ENCODE measurements at regions not wholly inside any gene's neighbourhood (a gene's known extent, or its start where the extent isn't known, plus 50 kb on each side); places are given as distances from the start of the nearest gene placed in this dataset.
"Not testable (repeated sequence)": the region's sequence is repeated elsewhere in the genome, so short reads cannot be mapped to it uniquely, and the experiment has no call there.

GRCh38 chr16:79401157-79401556 is 199.4 kb downstream of the MAF start:
- Mint-ChIP-seq H3K4me3 (no peak overlapping the region), H3K27me3 (ENCODE audit: low read depth) (no peaks in the 10 kb centered on the region), H3K4me1 (ENCODE audit: low read depth) (no peaks in the 10 kb centered on the region), H3K9me3 (no peaks in the 10 kb centered on the region), H3K36me3 (ENCODE audit: insufficient read depth) (no peaks in the 10 kb centered on the region)
- no peak for DNase-seq
- no peak for ATAC-seq

DNA sequence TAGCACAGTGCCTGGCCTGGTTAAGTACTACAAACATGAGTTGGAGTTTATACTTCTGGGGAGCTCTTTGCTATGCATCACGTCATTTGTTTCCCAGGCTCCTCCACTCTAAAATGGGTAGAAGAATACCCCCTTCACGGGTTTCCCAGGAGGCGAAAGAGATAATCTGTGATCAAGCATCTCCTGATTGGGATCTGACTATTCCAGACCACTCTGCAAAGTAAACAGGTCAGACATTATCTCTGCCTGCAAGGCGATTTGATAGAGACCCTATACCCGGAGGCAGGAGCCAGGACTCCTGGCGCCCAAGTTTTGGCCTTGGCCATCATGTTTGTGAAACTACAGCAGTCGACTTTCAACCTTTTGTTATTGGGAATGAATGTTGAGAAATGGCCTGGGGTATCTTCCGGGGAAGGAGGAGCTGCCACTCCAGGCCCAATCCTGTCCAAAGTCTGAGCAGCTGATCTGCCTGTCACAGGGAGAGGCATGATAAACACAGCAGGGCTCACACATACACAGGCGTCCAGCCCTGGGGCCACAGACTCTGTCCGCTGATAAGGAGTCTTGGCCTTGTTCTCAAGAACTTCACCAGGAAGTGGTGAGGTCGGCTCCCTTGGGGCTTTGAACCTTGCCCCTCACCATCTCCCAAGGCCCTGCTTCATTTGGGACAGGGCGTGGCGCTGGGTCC is 199.9 kb downstream of the MAF start:
- Mint-ChIP-seq H3K4me3 (no peak overlapping the region), H3K4me1 (ENCODE audit: low read depth) (no peaks in the 10 kb centered on the region), H3K36me3 (ENCODE audit: insufficient read depth) (no peaks in the 10 kb centered on the region), H3K9me3 (no peaks in the 10 kb centered on the region), H3K27me3 (ENCODE audit: low read depth) (no peaks in the 10 kb centered on the region)
- ATAC-seq, result no peak
- DNase-seq, result no peak

- Mint-ChIP-seq H3K36me3 (ENCODE audit: insufficient read depth) (no peaks in the 10 kb centered on the region), H3K27me3 (ENCODE audit: low read depth) (no peaks in the 10 kb centered on the region), H3K4me3 (no peak overlapping the region), H3K4me1 (ENCODE audit: low read depth) (peaks cover 4% of the 10 kb centered on the region), H3K9me3 (no peaks in the 10 kb centered on the region)
- ATAC-seq (no peak), DNase-seq (no peak)
Measured at GRCh38 chr16:79395591-79395990, 204.9 kb downstream of the MAF start.

DNA sequence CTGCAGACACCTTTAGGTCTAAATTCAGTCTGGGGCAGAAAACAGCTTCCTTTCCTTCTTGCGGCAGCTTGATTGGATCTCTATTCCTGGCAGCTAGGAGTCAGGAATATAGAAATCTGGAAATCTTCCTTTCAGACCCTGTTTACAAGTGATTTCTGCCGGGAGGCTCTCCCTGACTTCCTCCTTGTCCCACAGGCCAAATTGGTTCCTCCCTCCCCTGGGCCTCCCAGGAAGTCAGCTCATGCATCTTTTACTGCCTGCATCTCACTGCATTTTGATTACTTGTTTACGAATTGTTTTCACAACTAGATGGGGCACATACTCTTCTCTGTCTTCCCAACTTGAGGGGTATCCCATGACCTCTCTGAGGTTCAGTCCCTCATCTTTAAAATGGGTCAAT is 206.3 kb downstream of the MAF start:
- DNase-seq (no peak), ATAC-seq (no peak)
- Mint-ChIP-seq H3K9me3 (no peaks in the 10 kb centered on the region), H3K4me3 (no peak overlapping the region), H3K27me3 (ENCODE audit: low read depth) (no peaks in the 10 kb centered on the region), H3K36me3 (ENCODE audit: insufficient read depth) (no peaks in the 10 kb centered on the region), H3K4me1 (ENCODE audit: low read depth) (peaks cover 6% of the 10 kb centered on the region)

GRCh38 chr16:79393564-79393963 is 207.0 kb downstream of the MAF start:
- ATAC-seq (no peak), DNase-seq (no peak)
- no peaks in the 10 kb centered on the region for H3K9me3 Mint-ChIP-seq
- no peak overlapping the region for H3K4me3 Mint-ChIP-seq
- H3K36me3 Mint-ChIP-seq (ENCODE audit: insufficient read depth), result no peaks in the 10 kb centered on the region
- peaks cover 6% of the 10 kb centered on the region for H3K4me1 Mint-ChIP-seq (ENCODE audit: low read depth)
- H3K27me3 Mint-ChIP-seq (ENCODE audit: low read depth), result no peaks in the 10 kb centered on the region

DNA sequence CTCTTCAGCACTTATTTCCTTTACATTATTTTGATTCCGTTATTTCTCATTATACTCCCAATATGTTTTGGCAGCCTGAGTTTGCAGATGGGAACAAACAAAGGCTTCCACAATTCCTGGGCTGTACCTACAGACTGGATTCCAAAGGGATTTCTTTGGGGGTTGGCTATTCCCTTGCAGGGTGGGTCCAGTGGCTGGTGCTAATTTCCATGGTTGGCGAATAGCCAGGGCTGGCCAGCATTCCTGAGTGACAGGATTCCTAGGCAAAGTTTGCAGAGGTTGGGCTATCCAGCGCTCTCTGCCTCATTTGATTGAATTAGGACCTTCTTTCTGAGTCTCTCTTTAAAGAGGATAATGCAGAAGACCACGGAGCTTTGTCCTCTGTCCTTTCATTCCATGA is 207.4 kb downstream of the MAF start:
- no peaks in the 10 kb centered on the region for H3K27me3 Mint-ChIP-seq (ENCODE audit: low read depth)
- peaks cover 6% of the 10 kb centered on the region for H3K4me1 Mint-ChIP-seq (ENCODE audit: low read depth)
- no peak overlapping the region for H3K4me3 Mint-ChIP-seq
- ATAC-seq, result no peak
- H3K9me3 Mint-ChIP-seq, result no peaks in the 10 kb centered on the region
- DNase-seq, result no peak
- no peaks in the 10 kb centered on the region for H3K36me3 Mint-ChIP-seq (ENCODE audit: insufficient read depth)

- ATAC-seq, result no peak
- peaks cover 6% of the 10 kb centered on the region for H3K4me1 Mint-ChIP-seq (ENCODE audit: low read depth)
Measured at GRCh38 chr16:79392081-79392480, 208.5 kb downstream of the MAF start.

GRCh38 chr16:79391395-79391794 is 209.1 kb downstream of the MAF start:
- Mint-ChIP-seq H3K9me3 (no peaks in the 10 kb centered on the region), H3K4me1 (ENCODE audit: low read depth) (peaks cover 6% of the 10 kb centered on the region), H3K4me3 (no peak overlapping the region), H3K36me3 (ENCODE audit: insufficient read depth) (no peaks in the 10 kb centered on the region), H3K27me3 (ENCODE audit: low read depth) (no peaks in the 10 kb centered on the region)
- ATAC-seq (no peak), DNase-seq (no peak)

More at GRCh38 chr16:79392081-79392480, 208.5 kb downstream of the MAF start:
- DNase-seq, result no peak
- Mint-ChIP-seq H3K4me3 (no peak overlapping the region), H3K9me3 (no peaks in the 10 kb centered on the region), H3K36me3 (ENCODE audit: insufficient read depth) (no peaks in the 10 kb centered on the region), H3K27me3 (ENCODE audit: low read depth) (no peaks in the 10 kb centered on the region)

GRCh38 chr16:79390481-79391051 is 210.0 kb downstream of the MAF start:
- Mint-ChIP-seq H3K4me3 (no peak overlapping the region), H3K27me3 (ENCODE audit: low read depth) (no peaks in the 10 kb centered on the region), H3K36me3 (ENCODE audit: insufficient read depth) (no peaks in the 10 kb centered on the region), H3K4me1 (ENCODE audit: low read depth) (peaks cover 6% of the 10 kb centered on the region), H3K9me3 (no peaks in the 10 kb centered on the region)
- no peak for DNase-seq
- no peak for ATAC-seq

GRCh38 chr16:79388396-79388795 is 212.1 kb downstream of the MAF start:
- ATAC-seq (no peak), DNase-seq (no peak)
- H3K27me3 Mint-ChIP-seq (ENCODE audit: low read depth), result no peaks in the 10 kb centered on the region
- H3K4me3 Mint-ChIP-seq, result no peak overlapping the region
- H3K36me3 Mint-ChIP-seq (ENCODE audit: insufficient read depth), result no peaks in the 10 kb centered on the region
- H3K9me3 Mint-ChIP-seq, result no peaks in the 10 kb centered on the region
- peaks cover 6% of the 10 kb centered on the region for H3K4me1 Mint-ChIP-seq (ENCODE audit: low read depth)

DNA sequence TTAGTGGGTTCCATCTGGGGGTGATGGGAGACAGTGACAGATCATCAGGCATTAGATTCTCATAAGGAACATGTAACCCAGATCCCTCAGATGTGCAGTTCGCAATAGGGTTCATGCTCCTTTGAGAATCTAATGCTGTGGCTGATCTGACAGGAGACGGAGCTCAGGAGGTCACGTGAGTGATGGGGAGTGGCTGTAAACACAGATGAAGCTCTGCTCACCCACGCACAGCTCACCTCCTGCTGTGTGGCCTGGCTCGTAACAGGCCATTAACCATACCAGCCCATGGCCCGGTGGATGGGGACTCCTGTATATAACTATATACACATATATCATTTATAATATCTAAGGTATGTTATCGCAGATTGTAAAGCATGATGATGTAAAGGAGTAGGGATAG is 214.2 kb downstream of the MAF start:
- no peak for ATAC-seq
- Mint-ChIP-seq H3K27me3 (ENCODE audit: low read depth) (no peaks in the 10 kb centered on the region), H3K4me1 (ENCODE audit: low read depth) (peaks cover 16% of the 10 kb centered on the region), H3K9me3 (no peaks in the 10 kb centered on the region), H3K4me3 (no peak overlapping the region), H3K36me3 (ENCODE audit: insufficient read depth) (no peaks in the 10 kb centered on the region)
- no peak for DNase-seq

DNA sequence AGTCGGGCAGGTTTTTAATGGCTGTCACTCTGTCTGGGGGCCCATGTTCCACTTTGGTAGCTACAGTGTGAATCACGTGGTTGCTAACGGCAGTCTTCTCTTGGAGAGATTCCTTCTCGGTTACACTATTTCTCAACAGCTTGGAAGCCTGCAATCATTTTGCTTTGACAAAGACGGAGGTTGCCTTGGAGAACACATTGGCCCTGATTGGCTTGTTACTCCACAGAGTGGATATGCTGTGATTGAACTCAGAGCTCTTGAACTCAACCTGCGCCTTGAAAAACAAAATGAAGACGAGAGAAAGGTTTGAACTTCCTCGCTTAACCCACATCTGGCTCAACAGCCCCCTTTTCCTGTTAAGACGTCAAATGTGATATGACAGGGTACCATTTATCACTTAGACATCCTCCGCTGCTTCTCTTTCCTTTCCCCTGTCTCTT is 218.9 kb downstream of the MAF start:
- no peaks in the 10 kb centered on the region for H3K27me3 Mint-ChIP-seq (ENCODE audit: low read depth)
- DNase-seq (no peak), ATAC-seq (peak; percentile 23 to 38)
- H3K36me3 Mint-ChIP-seq (ENCODE audit: insufficient read depth), result no peaks in the 10 kb centered on the region
- no peaks in the 10 kb centered on the region for H3K9me3 Mint-ChIP-seq
- peaks cover 33% of the 10 kb centered on the region for H3K4me1 Mint-ChIP-seq (ENCODE audit: low read depth)
- H3K4me3 Mint-ChIP-seq, result peak overlapping the region; percentile 66

GRCh38 chr16:79380995-79381602 is 219.4 kb downstream of the MAF start:
- DNase-seq, result peak; percentile 16
- H3K4me3 Mint-ChIP-seq, result peak overlapping the region; percentile 66
- H3K36me3 Mint-ChIP-seq (ENCODE audit: insufficient read depth), result no peaks in the 10 kb centered on the region
- no peaks in the 10 kb centered on the region for H3K27me3 Mint-ChIP-seq (ENCODE audit: low read depth)
- peaks cover 33% of the 10 kb centered on the region for H3K4me1 Mint-ChIP-seq (ENCODE audit: low read depth)
- H3K9me3 Mint-ChIP-seq, result no peaks in the 10 kb centered on the region
- peak; percentile 23 to 56 for ATAC-seq

DNA sequence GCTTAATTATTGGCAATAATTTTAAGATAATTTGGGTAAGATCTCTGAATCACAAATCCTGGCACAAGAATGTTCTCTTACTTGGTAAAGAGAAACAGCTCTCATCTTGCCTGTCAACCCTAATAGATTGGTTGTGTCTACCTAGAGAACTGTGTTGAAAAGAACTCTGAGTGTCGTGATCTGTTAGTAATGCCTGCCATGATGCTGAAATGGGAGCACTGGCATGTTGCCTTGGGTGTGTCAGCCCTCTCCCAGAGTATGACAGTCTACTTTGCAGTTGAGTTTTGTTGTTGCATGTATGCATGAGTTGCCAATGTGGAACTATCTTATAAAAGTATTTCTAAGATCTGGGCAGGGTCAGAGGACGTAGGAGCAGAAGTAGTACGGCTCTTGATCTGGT is 221.4 kb downstream of the MAF start:
- Mint-ChIP-seq H3K4me1 (ENCODE audit: low read depth) (peaks cover 33% of the 10 kb centered on the region), H3K9me3 (peaks cover 4% of the 10 kb centered on the region), H3K36me3 (ENCODE audit: insufficient read depth) (no peaks in the 10 kb centered on the region), H3K4me3 (no peak overlapping the region), H3K27me3 (ENCODE audit: low read depth) (no peaks in the 10 kb centered on the region)
- ATAC-seq (no peak), DNase-seq (no peak)

- H3K4me3 Mint-ChIP-seq; H3K27me3 Mint-ChIP-seq (ENCODE audit: low read depth); ATAC-seq; H3K36me3 Mint-ChIP-seq (ENCODE audit: insufficient read depth); DNase-seq; H3K9me3 Mint-ChIP-seq: not testable (repeated sequence)
- peaks cover 32% of the 10 kb centered on the region for H3K4me1 Mint-ChIP-seq (ENCODE audit: low read depth)
Measured at GRCh38 chr16:79377082-79377481, 223.5 kb downstream of the MAF start.

All from activated T-cell treated with anti-CD3 and anti-CD28 coated beads, Interleukin-2, amount 50 U/mL, for 4 hours (primary cell).